GM19043 (cell line): ENCODE measurements at regions not wholly inside any gene's neighbourhood (a gene's known extent, or its start where the extent isn't known, plus 50 kb on each side); places are given as distances from the start of the nearest gene placed in this dataset.

Experiments
- ATAC-seq: cut with Tn5 transposase; IDR thresholded peaks from one replicate; pipeline ENCODE4 v1.9.1; 2021; ENCODE audit warnings: low read depth; ENCODE audit not compliant: unreplicated experiment

- no peak for ATAC-seq
Observed at GRCh38 chrX:39935411-39936064, 162.2 kb downstream of the BCOR start.

- ATAC-seq, result no peak
Observed at GRCh38 chrX:39936886-39937770, 160.6 kb downstream of the BCOR start.

- ATAC-seq, result no peak
Observed at GRCh38 chrX:39938466-39938865, 159.3 kb downstream of the BCOR start.

GRCh38 chrX:39939678-39940077 is 158.1 kb downstream of the BCOR start:
- ATAC-seq, result no peak

- no peak for ATAC-seq
Observed at GRCh38 chrX:39941332-39941920, 156.3 kb downstream of the BCOR start.

- no peak for ATAC-seq
Observed at GRCh38 chrX:39944416-39944815, 153.3 kb downstream of the BCOR start.

- ATAC-seq, result no peak
Observed at GRCh38 chrX:39945709-39946108, 152.0 kb downstream of the BCOR start.

GRCh38 chrX:39946822-39947221 is 150.9 kb downstream of the BCOR start:
- no peak for ATAC-seq

- no peak for ATAC-seq
Observed at GRCh38 chrX:39948582-39948981, 149.2 kb downstream of the BCOR start.

- no peak for ATAC-seq
Observed at GRCh38 chrX:39950018-39950688, 147.6 kb downstream of the BCOR start.

GRCh38 chrX:39952989-39953388 is 144.8 kb downstream of the BCOR start:
- ATAC-seq, result no peak

GRCh38 chrX:39953879-39954278 is 143.9 kb downstream of the BCOR start:
- ATAC-seq, result no peak

- no peak for ATAC-seq
Observed at GRCh38 chrX:39954851-39955250, 142.9 kb downstream of the BCOR start.

- no peak for ATAC-seq
Observed at GRCh38 chrX:39955625-39956024, 142.1 kb downstream of the BCOR start.

- ATAC-seq, result no peak
Observed at GRCh38 chrX:39956803-39957394, 140.9 kb downstream of the BCOR start.

- no peak for ATAC-seq
Observed at GRCh38 chrX:39957816-39958566, 139.8 kb downstream of the BCOR start.

GRCh38 chrX:39958850-39959249 is 138.9 kb downstream of the BCOR start:
- ATAC-seq, result no peak

GRCh38 chrX:39960219-39960618 is 137.5 kb downstream of the BCOR start:
- no peak for ATAC-seq

GRCh38 chrX:39961441-39961840 is 136.3 kb downstream of the BCOR start:
- ATAC-seq, result no peak

- no peak for ATAC-seq
Observed at GRCh38 chrX:39965051-39965573, 132.6 kb downstream of the BCOR start.
